H9 (cell line): ENCODE measurements at regions not wholly inside any gene's neighbourhood (a gene's known extent, or its start where the extent isn't known, plus 50 kb on each side); places are given as distances from the start of the nearest gene placed in this dataset.

Experiments
- DNase-seq: peaks from one replicate; pipeline ENCODE4 v3.0.0-alpha.2; 2017
- H2AFZ ChIP-seq: one replicate; pipeline ENCODE4 v1.6.1; 2013; ENCODE audit warnings: mild to moderate bottlenecking, low read length, control low read depth, moderate library complexity
- H2AK5ac ChIP-seq: 2 replicates; pipeline ENCODE4 v1.6.1; 2013; ENCODE audit warnings: low read length, control low read depth, mixed read lengths; ENCODE audit not compliant: insufficient read length
- H2BK120ac ChIP-seq: one replicate; pipeline ENCODE4 v1.6.1; 2013; ENCODE audit warnings: low read depth, mild to moderate bottlenecking, low read length, control low read depth, inconsistent platforms; ENCODE audit not compliant: poor library complexity, severe bottlenecking
- H2BK12ac ChIP-seq: 2 replicates; pipeline ENCODE4 v1.6.1; 2013; ENCODE audit warnings: low read length, control low read depth, mixed read lengths, low read depth; ENCODE audit not compliant: insufficient read length
- H2BK15ac ChIP-seq: 2 replicates; pipeline ENCODE4 v1.6.1; 2013; ENCODE audit warnings: low read depth, low read length, control low read depth
- H2BK20ac ChIP-seq: one replicate; pipeline ENCODE4 v1.6.1; 2013; ENCODE audit warnings: low read depth, mild to moderate bottlenecking, low read length, control low read depth, inconsistent platforms; ENCODE audit not compliant: poor library complexity, severe bottlenecking
- H2BK5ac ChIP-seq: 2 replicates; pipeline ENCODE4 v1.6.1; 2013; ENCODE audit warnings: low read length, control low read depth, mixed read lengths; ENCODE audit not compliant: insufficient read length
- H3K14ac ChIP-seq: 2 replicates; pipeline ENCODE4 v1.6.1; 2013; ENCODE audit warnings: low read length, control low read depth; ENCODE audit not compliant: insufficient read depth
- H3K18ac ChIP-seq: 2 replicates; pipeline ENCODE4 v1.6.1; 2013; ENCODE audit warnings: low read depth, mild to moderate bottlenecking, mixed read lengths, low read length, control low read depth; ENCODE audit not compliant: insufficient read length
- H3K23ac ChIP-seq: 2 replicates; pipeline ENCODE4 v1.6.1; 2013; ENCODE audit warnings: low read length, control low read depth, mixed read lengths, low read depth; ENCODE audit not compliant: insufficient read length
- H3K23me2 ChIP-seq: 2 replicates; pipeline ENCODE4 v1.6.1; 2013; ENCODE audit warnings: low read depth, mild to moderate bottlenecking, mixed read lengths, low read length, control low read depth; ENCODE audit not compliant: insufficient read length, poor library complexity, severe bottlenecking
- H3K27ac ChIP-seq: 2 replicates; pipeline ENCODE4 v1.5.1; 2013; ENCODE audit warnings: low read length, control low read depth, mixed read lengths, low read depth; ENCODE audit not compliant: insufficient read length
- H3K27me3 ChIP-seq: 2 replicates; pipeline ENCODE4 v1.6.1; 2013; ENCODE audit warnings: low read length, control low read depth, inconsistent platforms; ENCODE audit not compliant: insufficient read depth
- H3K4ac ChIP-seq: 2 replicates; pipeline ENCODE4 v1.6.1; 2013; ENCODE audit warnings: low read depth, mild to moderate bottlenecking, control low read depth, inconsistent platforms, low read length, moderate library complexity
- H3K4me1 ChIP-seq: 2 replicates; pipeline ENCODE4 v1.6.1; 2013; ENCODE audit warnings: low read length, control low read depth, inconsistent platforms; ENCODE audit not compliant: insufficient read depth
- H3K4me2 ChIP-seq: 2 replicates; pipeline ENCODE4 v1.6.1; 2013; ENCODE audit warnings: low read length, control low read depth, mixed read lengths; ENCODE audit not compliant: insufficient read length, insufficient read depth
- H3K56ac ChIP-seq: 2 replicates; pipeline ENCODE4 v1.6.1; 2013; ENCODE audit warnings: low read depth, mild to moderate bottlenecking, mixed read lengths, low read length, control low read depth; ENCODE audit not compliant: insufficient read length
- H3K79me1 ChIP-seq: 2 replicates; pipeline ENCODE4 v1.6.1; 2013; ENCODE audit warnings: low read depth, mild to moderate bottlenecking, moderate library complexity, low read length, control low read depth, inconsistent platforms; ENCODE audit not compliant: insufficient read depth, poor library complexity, severe bottlenecking
- H3K79me2 ChIP-seq: 2 replicates; pipeline ENCODE4 v1.6.1; 2013; ENCODE audit warnings: low read length, control low read depth, inconsistent platforms; ENCODE audit not compliant: insufficient read depth
- H3K9ac ChIP-seq: 2 replicates; pipeline ENCODE4 v1.6.1; 2013; ENCODE audit warnings: low read length, control low read depth, mixed read lengths; ENCODE audit not compliant: insufficient read length; ENCODE audit errors: extremely low read depth
- H3K9me3 ChIP-seq: one replicate; pipeline ENCODE4 v1.6.1; 2013; ENCODE audit warnings: low read depth, low read length, inconsistent platforms; ENCODE audit not compliant: control insufficient read depth
- H3T11ph ChIP-seq: one replicate; pipeline ENCODE4 v1.6.1; 2013; ENCODE audit warnings: mild to moderate bottlenecking, low read length, control low read depth, inconsistent platforms
- H4K20me1 ChIP-seq: one replicate; pipeline ENCODE4 v1.6.1; 2013; ENCODE audit not compliant: control insufficient read depth, insufficient read length, insufficient read depth
- H4K5ac ChIP-seq: 2 replicates; pipeline ENCODE4 v1.6.1; 2013; ENCODE audit warnings: low read depth, mild to moderate bottlenecking, mixed read lengths, low read length, control low read depth; ENCODE audit not compliant: insufficient read length
- H4K8ac ChIP-seq: replicated peaks from 2 replicates; pipeline ENCODE4 v1.6.1; 2013; ENCODE audit warnings: low read length, control low read depth, mixed read lengths, low read depth; ENCODE audit not compliant: insufficient read length
- H4K91ac ChIP-seq: 2 replicates; pipeline ENCODE4 v1.6.1; 2013; ENCODE audit warnings: low read depth, mild to moderate bottlenecking, moderate library complexity, mixed read lengths, low read length, control low read depth; ENCODE audit not compliant: insufficient read length
- H3K27ac Mint-ChIP-seq, 3 experiments: 2 replicates in 2 of 3; 3 replicates in 1 of 3; pipeline ENCODE4 v1.8.0; 2020 to 2021; ENCODE audit warnings: mixed read lengths in 3 of 3, mild to moderate bottlenecking in 1 of 3, moderate library complexity in 1 of 3
- H3K27me3 Mint-ChIP-seq: 2 replicates; pipeline ENCODE4 v1.8.0; 2021; ENCODE audit warnings: low read depth, mild to moderate bottlenecking, moderate library complexity, mixed read lengths
- H3K36me3 Mint-ChIP-seq, 3 experiments: 2 replicates in 2 of 3; 3 replicates in 1 of 3; pipeline ENCODE4 v1.8.0; 2020 to 2021; ENCODE audit warnings: low read depth in 3 of 3, mixed read lengths in 3 of 3; ENCODE audit not compliant: insufficient read depth in 1 of 3
- H3K4me1 Mint-ChIP-seq, 2 experiments: 2 replicates each; pipeline ENCODE4 v1.8.0; 2020; ENCODE audit warnings: mixed read lengths in 2 of 2
- H3K4me3 Mint-ChIP-seq, 2 experiments: 2 replicates in 1 of 2; 3 replicates in 1 of 2; pipeline ENCODE4 v1.8.0; 2020 to 2021; ENCODE audit warnings: mild to moderate bottlenecking in 2 of 2, mixed read lengths in 2 of 2, moderate library complexity in 1 of 2
- H3K9me3 Mint-ChIP-seq, 2 experiments: 2 replicates in 1 of 2; 3 replicates in 1 of 2; pipeline ENCODE4 v1.8.0; 2020; ENCODE audit warnings: mild to moderate bottlenecking in 2 of 2, mixed read lengths in 2 of 2, moderate library complexity in 1 of 2
- WGBS: extraction: QIAGEN DNeasy Blood & Tissue Kit; methylation state at CpG from one replicate; pipeline ENCODE4 v1.1.7; 2013; ENCODE audit warnings: missing lambda C conversion rate, low lambda C conversion rate, mixed read lengths; ENCODE audit not compliant: insufficient read length; ENCODE audit errors: extremely low coverage; 5-methylcytosine and 5-hydroxymethylcytosine counted together
- TF ChIP-seq, protein P1 (sequence below): fragments of 200-600 bp; sonication (generic); conservative IDR thresholded peaks from 3 replicates; pipeline ENCODE4 v1.8.0; 2021; ENCODE audit warnings: antibody characterized with exemption, mild to moderate bottlenecking

DNA sequence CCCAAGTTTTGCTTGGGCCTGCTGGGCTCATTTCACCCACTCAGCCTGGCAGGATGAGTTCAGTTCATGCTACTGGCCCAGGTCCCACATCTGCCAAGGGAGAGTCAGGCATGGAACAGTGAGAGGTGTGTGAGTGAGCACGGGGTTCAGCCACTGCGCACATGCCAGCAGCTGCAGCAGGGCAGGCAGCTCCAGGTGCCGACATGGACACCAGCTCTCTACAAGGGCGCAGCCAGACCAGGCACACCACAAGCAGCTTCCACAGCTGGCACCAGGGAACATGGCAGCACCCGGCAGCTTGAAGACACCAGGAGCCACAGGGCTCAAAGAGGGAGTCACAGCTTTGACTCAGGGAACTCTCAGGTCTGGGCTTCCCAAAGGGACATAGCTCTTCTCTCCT lies 938.0 kb downstream of the SORCS3 start:
- Histone ChIP-seq H2AFZ (no peak overlapping the region), H4K20me1 (no peaks in the 10 kb centered on the region), H3K79me2 (no peaks in the 10 kb centered on the region), H3K27ac (no peak overlapping the region), H3K27me3 (no peaks in the 10 kb centered on the region), H3K23me2 (no peaks in the 10 kb centered on the region), H3K79me1 (no peaks in the 10 kb centered on the region), H2AK5ac (no peak overlapping the region), H3K23ac (no peak overlapping the region), H3K9me3 (no peaks in the 10 kb centered on the region), H2BK120ac (no peak overlapping the region), H3T11ph (no peak overlapping the region), H3K4me2 (no peak overlapping the region), H4K91ac (no peak overlapping the region), H2BK12ac (no peak overlapping the region), H4K8ac (no peak overlapping the region), H3K18ac (no peak overlapping the region), H3K14ac (no peak overlapping the region), H3K9ac (no peak overlapping the region), H3K4ac (no peak overlapping the region), H2BK5ac (no peak overlapping the region), H4K5ac (no peak overlapping the region), H3K4me1 (no peaks in the 10 kb centered on the region), H3K56ac (no peak overlapping the region), H2BK15ac (no peak overlapping the region), H2BK20ac (no peak overlapping the region)
- Mint-ChIP-seq H3K4me3 (no peak overlapping the region), H3K9me3 (peaks cover 0 to 7% of the 10 kb centered on the region in 2 experiments; a peak in 1 of 5 replicates), H3K4me1 (peaks cover 3 to 7% of the 10 kb centered on the region in 2 experiments), H3K27me3 (no peaks in the 10 kb centered on the region), H3K36me3 (no peaks in the 10 kb centered on the region; a peak in 1 of 7 replicates), H3K27ac (no peak overlapping the region)
- no peak for DNase-seq
- no CpG with 5 or more reads among the region's 5 CpGs for WGBS
- TF ChIP-seq, protein P1, sequence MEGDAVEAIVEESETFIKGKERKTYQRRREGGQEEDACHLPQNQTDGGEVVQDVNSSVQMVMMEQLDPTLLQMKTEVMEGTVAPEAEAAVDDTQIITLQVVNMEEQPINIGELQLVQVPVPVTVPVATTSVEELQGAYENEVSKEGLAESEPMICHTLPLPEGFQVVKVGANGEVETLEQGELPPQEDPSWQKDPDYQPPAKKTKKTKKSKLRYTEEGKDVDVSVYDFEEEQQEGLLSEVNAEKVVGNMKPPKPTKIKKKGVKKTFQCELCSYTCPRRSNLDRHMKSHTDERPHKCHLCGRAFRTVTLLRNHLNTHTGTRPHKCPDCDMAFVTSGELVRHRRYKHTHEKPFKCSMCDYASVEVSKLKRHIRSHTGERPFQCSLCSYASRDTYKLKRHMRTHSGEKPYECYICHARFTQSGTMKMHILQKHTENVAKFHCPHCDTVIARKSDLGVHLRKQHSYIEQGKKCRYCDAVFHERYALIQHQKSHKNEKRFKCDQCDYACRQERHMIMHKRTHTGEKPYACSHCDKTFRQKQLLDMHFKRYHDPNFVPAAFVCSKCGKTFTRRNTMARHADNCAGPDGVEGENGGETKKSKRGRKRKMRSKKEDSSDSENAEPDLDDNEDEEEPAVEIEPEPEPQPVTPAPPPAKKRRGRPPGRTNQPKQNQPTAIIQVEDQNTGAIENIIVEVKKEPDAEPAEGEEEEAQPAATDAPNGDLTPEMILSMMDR: no peak
